Esophagus squamous epithelium (tissue), 4 donors: ENCODE measurements at regions not wholly inside any gene's neighbourhood (a gene's known extent, or its start where the extent isn't known, plus 50 kb on each side); places are given as distances from the start of the nearest gene placed in this dataset.

Source experiments
- POLR2A ChIP-seq, 4 donors: fragments of 450-650 bp; IDR thresholded peaks; one replicate each; pipeline ENCODE4 v1.6.1; 2017; ENCODE audit warnings: antibody characterized with exemption in 4 of 4, mild to moderate bottlenecking in 4 of 4, moderate library complexity in 3 of 4
- TF ChIP-seq, protein P1 (sequence below), 6 experiments: fragments of 450-650 bp in 4 of 6; fragments of 200-600 bp in 2 of 6; sonication (generic) in 2 of 6; IDR thresholded peaks; one replicate each; pipeline ENCODE4 v1.5.1; 2016 to 2019; ENCODE audit warnings: antibody characterized with exemption in 6 of 6, mild to moderate bottlenecking in 4 of 6, moderate library complexity in 4 of 6

DNA sequence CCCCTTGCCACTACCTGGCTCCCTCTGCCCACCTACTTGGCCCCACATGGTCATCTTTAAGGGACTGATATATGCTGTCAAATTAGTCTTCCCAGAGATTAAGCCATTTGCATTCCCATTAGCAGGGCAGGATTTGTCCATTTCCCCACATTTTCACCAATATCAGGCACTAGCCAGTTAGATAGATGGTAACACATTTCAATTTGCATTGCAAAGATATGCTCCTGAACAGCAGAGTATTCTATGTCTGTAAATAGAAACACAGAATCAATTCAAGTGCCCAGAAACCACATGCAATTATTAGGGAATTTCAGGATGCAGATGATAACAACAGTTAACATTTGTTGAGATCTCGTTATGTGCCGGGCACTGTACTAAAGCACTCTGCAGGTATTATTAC, 92.6 kb upstream of the IL12B start:
- no peak for TF ChIP-seq POLR2A (IDR thresholded peaks at IDR 0.05)
- TF ChIP-seq, protein P1, sequence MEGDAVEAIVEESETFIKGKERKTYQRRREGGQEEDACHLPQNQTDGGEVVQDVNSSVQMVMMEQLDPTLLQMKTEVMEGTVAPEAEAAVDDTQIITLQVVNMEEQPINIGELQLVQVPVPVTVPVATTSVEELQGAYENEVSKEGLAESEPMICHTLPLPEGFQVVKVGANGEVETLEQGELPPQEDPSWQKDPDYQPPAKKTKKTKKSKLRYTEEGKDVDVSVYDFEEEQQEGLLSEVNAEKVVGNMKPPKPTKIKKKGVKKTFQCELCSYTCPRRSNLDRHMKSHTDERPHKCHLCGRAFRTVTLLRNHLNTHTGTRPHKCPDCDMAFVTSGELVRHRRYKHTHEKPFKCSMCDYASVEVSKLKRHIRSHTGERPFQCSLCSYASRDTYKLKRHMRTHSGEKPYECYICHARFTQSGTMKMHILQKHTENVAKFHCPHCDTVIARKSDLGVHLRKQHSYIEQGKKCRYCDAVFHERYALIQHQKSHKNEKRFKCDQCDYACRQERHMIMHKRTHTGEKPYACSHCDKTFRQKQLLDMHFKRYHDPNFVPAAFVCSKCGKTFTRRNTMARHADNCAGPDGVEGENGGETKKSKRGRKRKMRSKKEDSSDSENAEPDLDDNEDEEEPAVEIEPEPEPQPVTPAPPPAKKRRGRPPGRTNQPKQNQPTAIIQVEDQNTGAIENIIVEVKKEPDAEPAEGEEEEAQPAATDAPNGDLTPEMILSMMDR (IDR thresholded peaks at IDR 0.05), result no peak
